K562 (cell line): ENCODE measurements at regions not wholly inside any gene's neighbourhood (a gene's known extent, or its start where the extent isn't known, plus 50 kb on each side); places are given as distances from the start of the nearest gene placed in this dataset.

Experiments used
- ATAC-seq: fragments of 200-7000 bp; cut with Tn5 transposase; 3 replicates; pipeline ENCODE4 v1.9.1; 2020; ENCODE audit warnings: moderate library complexity
- BruUV-seq: library from RNA; stranded (reverse); fragments of 400-500 nt; replicated peaks from 2 replicates; lab custom pipeline; 2021; lab: Mats Ljungman, UMichigan
- CTCF ChIA-PET: fragments of 300-600 bp; formaldehyde crosslinking; extraction: SDS; loops from one replicate; lab custom pipeline; 2021; ENCODE audit warnings: low intra/inter-chr PET ratio; lab: Yijun Ruan, JAX
- POLR2A ChIA-PET: fragments of 300-600, 350-650 bp; sonication (Branson Sonifier 250); formaldehyde crosslinking; extraction: SDS; loops from one replicate; lab custom pipeline; 2021; ENCODE audit warnings: antibody characterized with exemption, inconsistent platforms; lab: Yijun Ruan, JAX
- DNase-seq, 4 experiments: peaks; one replicate each; pipeline versions ENCODE4 v3.0.0 to v3.0.0-alpha.2; 2011 to 2018; ENCODE audit warnings: low spot score in 3 of 4, mixed read lengths in 3 of 4; ENCODE audit errors: extremely low read depth in 1 of 4
- FAIRE-seq: peaks from 2 replicates; lab custom pipeline; 2011; peaks lifted over from hg19 to GRCh38; lab: Jason Lieb, UNC
- H2AFZ ChIP-seq: 2 replicates; pipeline ENCODE4 v1.6.0; 2011; ENCODE audit warnings: low read depth, low read length, control low read depth, inconsistent platforms
- H3K27ac ChIP-seq: fragments of 200-600 bp; 3 replicates; pipeline ENCODE4 v1.8.0; 2011; ENCODE audit warnings: low read depth, mild to moderate bottlenecking, control low read depth, inconsistent platforms, low read length, moderate library complexity, mixed read lengths; ENCODE audit errors: extremely low read depth
- H3K27me3 ChIP-seq, 2 experiments: fragments of 300-600 bp in 1 of 2; 2 replicates in 1 of 2; 3 replicates in 1 of 2; pipeline versions ENCODE4 v1.6.0 to v1.8.0; 2011; ENCODE audit warnings: inconsistent platforms in 2 of 2, low read length in 2 of 2, mild to moderate bottlenecking in 1 of 2, mixed read lengths in 1 of 2, moderate library complexity in 1 of 2; ENCODE audit not compliant: control insufficient read depth in 2 of 2, insufficient read depth in 2 of 2
- H3K36me3 ChIP-seq: fragments of 300-600 bp; 3 replicates; pipeline ENCODE4 v1.8.0; 2011; ENCODE audit warnings: mild to moderate bottlenecking, low read length, inconsistent platforms; ENCODE audit not compliant: control insufficient read depth, insufficient read depth
- H3K4me1 ChIP-seq, 2 experiments: fragments of 200-600 bp in 1 of 2; replicated peaks in 1 of 2; 2 replicates in 1 of 2; 3 replicates in 1 of 2; pipeline versions ENCODE4 v1.5.1 to v1.8.0; 2011; ENCODE audit warnings: inconsistent platforms in 2 of 2, low read length in 2 of 2, mild to moderate bottlenecking in 1 of 2, mixed read lengths in 1 of 2, moderate library complexity in 1 of 2; ENCODE audit not compliant: control insufficient read depth in 2 of 2, insufficient read depth in 2 of 2
- H3K4me2 ChIP-seq: 2 replicates; pipeline ENCODE4 v1.6.1; 2011; ENCODE audit warnings: low read length, control low read depth, inconsistent platforms, mixed read lengths; ENCODE audit not compliant: insufficient read depth
- H3K4me3 ChIP-seq: fragments of 200-600 bp; sonication (generic), shearing (Covaris generic); 2 replicates; pipeline ENCODE4 v1.5.1; 2016; ENCODE audit warnings: control low read depth, inconsistent platforms
- H3K79me2 ChIP-seq: fragments of 200-600 bp; 3 replicates; pipeline ENCODE4 v1.8.0; 2011; ENCODE audit warnings: low read length, inconsistent platforms; ENCODE audit not compliant: control insufficient read depth, insufficient read depth
- H3K9ac ChIP-seq, 2 experiments: 2 replicates each; pipeline versions ENCODE4 v1.6.0 to v1.6.1; 2011; ENCODE audit warnings: low read depth in 2 of 2, low read length in 2 of 2, control low read depth in 1 of 2, inconsistent platforms in 1 of 2, mild to moderate bottlenecking in 1 of 2, mixed read lengths in 1 of 2; ENCODE audit not compliant: insufficient read depth in 1 of 2
- H3K9me1 ChIP-seq: one replicate; pipeline ENCODE4 v1.6.0; 2011; ENCODE audit warnings: inconsistent platforms, mild to moderate bottlenecking, low read length, moderate library complexity; ENCODE audit not compliant: control insufficient read depth, insufficient read depth
- H3K9me3 ChIP-seq: replicated peaks from 2 replicates; pipeline ENCODE4 v1.5.1; 2011; ENCODE audit warnings: low read depth, low read length, inconsistent platforms; ENCODE audit not compliant: control insufficient read depth, insufficient read depth
- H4K20me1 ChIP-seq: replicated peaks from 2 replicates; pipeline ENCODE4 v1.6.1; 2011; ENCODE audit warnings: low read length, inconsistent platforms, mixed read lengths; ENCODE audit not compliant: control insufficient read depth, insufficient read depth
- ATF2 ChIP-seq: sonication (generic); formaldehyde crosslinking; IDR thresholded peaks from 2 replicates; pipeline ENCODE4 v1.8.1; 2022; ENCODE audit warnings: missing genetic modification reagents
- DEAF1 ChIP-seq: fragments of 450-650 bp; formaldehyde crosslinking; IDR thresholded peaks from 2 replicates; pipeline ENCODE4 v1.4.0; 2020; ENCODE audit warnings: mild to moderate bottlenecking, moderate library complexity
- E2F1 ChIP-seq: sonication (generic); formaldehyde crosslinking; IDR thresholded peaks from 2 replicates; pipeline ENCODE4 v1.8.1; 2023; ENCODE audit warnings: mild to moderate bottlenecking, missing genetic modification reagents, moderate library complexity
- MLX ChIP-seq, 2 experiments: fragments of 450-650 bp in 1 of 2; sonication (generic) in 1 of 2; formaldehyde crosslinking; conservative IDR thresholded peaks; 2 replicates each; pipeline versions ENCODE4 v1.4.0 to v1.8.1; 2020 to 2022; ENCODE audit warnings: mild to moderate bottlenecking in 1 of 2, missing genetic modification reagents in 1 of 2
- RNF2 ChIP-seq: sonication (generic); IDR thresholded peaks from 2 replicates; pipeline ENCODE4 v1.6.1; 2016
- WGBS: fragments of 100-300 bp; shearing (Covaris generic); methylation state at CpG from one replicate; pipeline ENCODE4 v1.1.6; 2016; ENCODE audit warnings: low coverage, mixed read lengths; ENCODE audit not compliant: insufficient coverage; ENCODE audit errors: missing lambda C conversion rate; 5-methylcytosine and 5-hydroxymethylcytosine counted together
- in situ Hi-C: fragments of 300-500 bp; cut with MboI; formaldehyde crosslinking; loops from 4 replicates; pipeline ENCODE4 v1.15.0; 2018; ENCODE audit warnings: inconsistent platforms, mixed read lengths
- intact Hi-C: fragments of 100-400 bp; cut with micrococcal nuclease; formaldehyde crosslinking; loops from 2 replicates; pipeline ENCODE4 v1.14.2; 2022

- H3K4me3 ChIP-seq: no peak overlapping the region
- DNase-seq: no peak
- no peak overlapping the region for H3K9ac ChIP-seq
- H3K27ac ChIP-seq: no peak overlapping the region
- WGBS: under 1% methylated on average over 16 of the region's 16 CpGs
- FAIRE-seq: no peak
- no peaks in the 10 kb centered on the region for H3K9me1 ChIP-seq
- TF ChIP-seq E2F1 (CRISPR knock-in tag) (no peak), MLX (CRISPR knock-in tag; conservative IDR thresholded peaks at IDR 0.05) (no peak), RNF2 (no peak), DEAF1 (no peak), ATF2 (CRISPR knock-in tag) (no peak)
- no peak overlapping the region for H2AFZ ChIP-seq
- H3K4me1 ChIP-seq: no peaks in the 10 kb centered on the region
- POLR2A ChIA-PET: no interaction called here
- no peaks in the 10 kb centered on the region for H3K79me2 ChIP-seq
- no peaks in the 10 kb centered on the region for H3K36me3 ChIP-seq
- intact Hi-C loops (no loop called here), in situ Hi-C loops (no loop called here)
- H4K20me1 ChIP-seq: no peaks in the 10 kb centered on the region
- CTCF ChIA-PET: no interaction called here
- no peak for ATAC-seq
- H3K9me3 ChIP-seq: 0 out of 2 replicates have a peak, but pooled peaks cover 2% of the 10 kb centered on the region
- no peaks in the 10 kb centered on the region for H3K27me3 ChIP-seq
- no TSS peak for BruUV-seq
- H3K4me2 ChIP-seq: no peak overlapping the region
Observed at GRCh38 chr3:28916713-28917499, 364.0 kb upstream of the RBMS3 start.
